HG03469 (cell line): ENCODE measurements at regions not wholly inside any gene's neighbourhood (a gene's known extent, or its start where the extent isn't known, plus 50 kb on each side); places are given as distances from the start of the nearest gene placed in this dataset.
"Not testable (repeated sequence)": the region's sequence is repeated elsewhere in the genome, so short reads cannot be mapped to it uniquely, and the experiment has no call there.

Experiments used
- ATAC-seq: cut with Tn5 transposase; IDR thresholded peaks from one replicate; pipeline ENCODE4 v1.9.1; 2021; ENCODE audit warnings: mild to moderate bottlenecking, moderate library complexity, moderate number of reproducible peaks; ENCODE audit not compliant: unreplicated experiment

GRCh38 chr1:149695066-149695465, 87.4 kb upstream of the FCGR1A start:
- not testable (repeated sequence) for ATAC-seq

GRCh38 chr1:149700220-149700619, 82.3 kb upstream of the FCGR1A start:
- ATAC-seq, result not testable (repeated sequence)

GRCh38 chr1:149700677-149701567, 81.6 kb upstream of the FCGR1A start:
- ATAC-seq, result not testable (repeated sequence)

DNA sequence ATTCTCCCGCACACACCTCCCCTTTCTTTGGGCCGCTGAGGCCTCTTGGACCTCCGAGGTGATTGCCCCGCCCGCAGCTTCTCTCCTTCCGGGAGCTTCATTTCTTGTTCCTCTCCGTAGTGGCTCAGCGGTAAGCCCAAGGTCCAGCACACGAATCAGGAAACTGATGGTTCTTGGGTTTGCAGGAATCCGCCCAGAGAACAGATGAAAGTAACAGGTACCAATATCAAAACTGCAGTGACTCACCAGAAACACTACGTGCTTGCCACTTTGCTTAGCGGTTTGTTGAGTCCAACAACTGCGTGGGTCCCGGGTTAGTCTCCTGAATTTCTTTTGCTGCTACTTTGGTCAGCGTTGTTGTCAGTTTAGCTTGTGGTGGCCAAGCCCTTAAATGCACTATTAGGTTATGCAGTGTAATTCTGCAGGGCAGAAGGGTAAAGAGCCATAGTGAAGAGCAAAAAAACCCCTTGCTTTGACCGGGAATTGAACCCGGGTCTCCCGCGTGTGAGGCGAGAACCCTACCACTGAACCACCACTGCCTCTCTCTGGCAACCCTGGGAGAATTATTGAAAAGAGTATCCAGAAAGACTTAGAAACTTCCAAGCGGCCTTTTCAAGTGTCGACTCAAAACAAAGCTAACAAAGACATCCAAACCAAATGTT, 74.2 kb upstream of the FCGR1A start:
- ATAC-seq, result not testable (repeated sequence)

DNA sequence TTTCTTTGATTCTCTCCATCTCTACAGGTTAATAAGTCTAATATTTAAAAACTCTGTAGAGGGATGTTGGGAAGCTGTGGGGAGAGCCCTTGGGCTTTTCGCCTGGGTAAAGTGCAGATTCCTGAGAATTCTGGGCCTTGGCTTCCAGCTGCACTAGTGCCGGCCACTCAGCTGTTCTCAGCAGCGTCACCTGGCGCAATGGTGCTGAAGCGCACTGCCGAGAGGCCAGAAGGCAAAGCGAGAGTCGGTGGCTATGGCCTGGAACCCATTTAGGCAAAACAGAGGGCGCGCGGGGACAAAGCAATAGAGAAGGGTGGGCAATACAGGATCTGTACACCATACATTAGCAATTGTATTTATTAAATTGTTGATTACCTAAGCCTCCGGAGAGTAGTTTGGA, 70.8 kb upstream of the FCGR1A start:
- not testable (repeated sequence) for ATAC-seq

DNA sequence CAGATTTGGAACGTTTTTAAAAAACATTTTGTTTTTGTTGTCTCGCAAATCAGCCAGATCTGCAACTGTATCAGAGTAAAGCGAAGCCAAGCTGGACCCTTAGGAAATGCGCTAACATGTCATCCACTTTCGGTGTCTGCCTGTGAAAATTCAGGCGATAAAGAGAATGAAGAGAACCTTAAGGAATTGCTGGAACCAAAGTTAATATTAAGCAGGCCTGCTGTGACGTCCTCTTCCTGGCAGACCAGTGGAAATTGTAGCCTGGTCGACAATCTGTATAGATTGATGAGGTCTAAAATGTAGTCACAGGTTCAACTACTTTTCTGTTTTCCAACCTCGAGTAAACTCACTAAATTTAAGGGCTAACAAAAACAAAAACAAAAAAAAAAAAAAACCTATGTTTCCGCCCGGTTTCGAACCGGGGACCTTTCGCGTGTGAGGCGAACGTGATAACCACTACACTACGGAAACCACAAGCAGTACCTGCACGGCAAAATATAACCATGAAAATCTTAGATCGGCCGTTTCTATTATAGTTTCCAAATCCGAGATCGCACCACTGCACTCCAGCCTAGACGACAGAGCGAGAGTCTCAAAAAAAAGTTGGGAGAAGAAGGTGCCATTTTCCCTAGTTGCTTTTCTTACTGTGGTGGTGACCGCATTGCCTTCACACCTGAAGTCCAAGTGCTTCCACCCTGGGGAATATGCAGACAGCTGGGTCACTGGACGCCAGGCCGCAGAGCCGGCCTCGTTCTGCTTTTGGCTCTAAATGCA, 70.2 kb upstream of the FCGR1A start:
- ATAC-seq, result not testable (repeated sequence)

DNA sequence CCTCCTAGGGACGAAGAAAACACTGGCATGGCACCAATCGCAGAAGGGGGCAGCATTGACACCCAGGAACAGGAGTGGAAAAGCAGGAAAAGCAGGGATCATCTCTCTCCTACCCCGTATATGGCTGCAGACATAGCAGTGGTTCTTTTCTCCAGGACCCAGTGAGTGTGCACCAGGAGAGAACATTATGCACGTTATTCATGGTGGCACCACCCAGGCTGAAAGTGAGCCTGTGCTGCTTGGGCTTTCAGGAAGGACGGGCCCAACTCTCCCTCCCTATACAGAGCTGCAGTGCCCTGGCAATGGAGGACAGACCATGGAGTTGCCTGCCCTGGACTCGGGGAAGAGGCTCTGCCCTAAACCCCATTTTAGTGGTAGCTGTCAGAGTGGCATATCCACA, 69.0 kb upstream of the FCGR1A start:
- ATAC-seq, result not testable (repeated sequence)

DNA sequence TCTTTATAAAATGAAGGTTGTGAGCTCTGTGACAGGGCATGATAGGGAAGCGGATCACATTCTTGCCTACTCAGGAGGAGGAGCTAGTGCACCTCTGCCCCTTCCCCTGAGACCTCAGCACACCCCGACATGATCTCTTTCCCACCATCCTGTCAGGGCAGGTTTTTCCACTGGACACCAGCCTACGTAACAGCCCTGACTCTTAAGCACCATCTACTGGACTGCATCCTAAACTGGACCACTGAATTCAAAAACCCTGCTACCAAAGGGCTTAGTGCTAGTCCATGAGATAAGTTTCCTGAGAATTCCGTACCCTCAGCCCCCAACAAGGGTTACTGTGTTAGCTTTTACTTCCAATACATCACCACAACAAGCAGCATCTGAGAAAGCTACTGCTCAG, 68.5 kb upstream of the FCGR1A start:
- ATAC-seq, result not testable (repeated sequence)

DNA sequence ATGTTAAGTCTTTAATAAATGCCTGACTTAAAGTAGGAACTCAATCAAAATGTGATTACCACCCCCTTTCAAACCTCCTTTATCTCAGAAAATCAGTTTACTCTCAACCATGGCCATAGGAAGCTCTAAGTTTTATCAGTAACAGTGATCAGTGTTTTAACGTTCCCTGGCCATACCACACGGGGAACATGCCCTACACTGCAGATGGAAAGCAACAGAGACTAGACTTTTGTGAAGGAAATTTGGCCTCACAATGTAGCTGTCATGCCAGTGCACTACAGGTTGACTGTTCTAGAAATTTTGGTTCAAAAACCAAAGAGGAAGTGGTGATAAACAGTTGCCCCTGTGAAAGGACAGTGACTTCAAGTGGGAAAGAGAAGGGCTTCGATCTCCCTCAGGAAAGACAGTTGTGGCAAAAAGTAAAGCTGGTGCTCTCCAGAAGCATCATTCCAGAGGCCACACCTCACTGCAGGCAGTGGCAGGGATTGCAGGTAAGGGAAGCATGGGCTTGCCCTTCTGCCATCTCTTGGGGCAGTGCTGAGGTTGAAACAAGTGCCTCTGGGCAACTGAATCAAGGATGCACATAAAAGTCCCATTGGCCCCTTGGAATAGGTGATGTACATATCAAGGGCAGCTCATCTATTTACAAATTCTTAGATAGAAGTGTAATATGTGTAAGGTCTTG, 57.7 kb upstream of the FCGR1A start:
- not testable (repeated sequence) for ATAC-seq

- not testable (repeated sequence) for ATAC-seq
These were observed 55.8 kb upstream of the FCGR1A start for GRCh38 chr1:149726688-149727087.

- ATAC-seq, result not testable (repeated sequence)
These were observed 53.9 kb upstream of the FCGR1A start for GRCh38 chr1:149728598-149728997.
